GM10266 (cell line): ENCODE measurements at regions not wholly inside any gene's neighbourhood (a gene's known extent, or its start where the extent isn't known, plus 50 kb on each side); places are given as distances from the start of the nearest gene placed in this dataset.

Source experiments
- DNase-seq: peaks from one replicate; pipeline ENCODE4 v3.0.0; 2012; ENCODE audit errors: extremely low spot score
- TF ChIP-seq, protein P1 (sequence below): IDR thresholded peaks from 2 replicates; pipeline ENCODE4 v1.5.1; 2012; ENCODE audit warnings: mild to moderate bottlenecking, low read depth; ENCODE audit not compliant: control insufficient read depth, insufficient read depth; ENCODE audit errors: missing control alignments

DNA sequence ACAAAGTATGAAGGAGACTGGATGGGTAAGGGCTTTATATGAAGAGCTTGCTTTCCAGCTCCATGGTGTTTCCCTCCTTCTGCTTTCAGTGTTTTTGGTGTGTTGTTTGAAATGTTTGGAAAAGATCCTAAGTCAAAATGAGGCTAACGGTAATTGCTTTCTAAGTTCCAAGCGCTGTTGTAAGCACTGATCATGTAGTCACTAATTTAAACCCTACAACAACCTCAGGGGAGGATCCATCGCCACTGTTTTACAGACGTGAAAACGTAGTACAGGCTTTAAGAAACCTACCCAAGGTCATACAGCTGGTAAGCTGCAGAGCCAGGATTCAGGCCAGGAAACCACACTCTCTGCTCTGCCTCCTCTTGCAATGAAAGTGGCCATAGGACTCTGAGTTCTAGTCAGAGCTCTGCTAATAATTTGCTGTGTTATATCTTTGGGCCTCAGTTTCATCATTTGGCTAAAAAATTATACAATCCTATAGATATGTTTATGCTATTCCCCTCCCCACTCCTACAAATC, 102.9 kb upstream of the PGRMC2 start:
- TF ChIP-seq, protein P1, sequence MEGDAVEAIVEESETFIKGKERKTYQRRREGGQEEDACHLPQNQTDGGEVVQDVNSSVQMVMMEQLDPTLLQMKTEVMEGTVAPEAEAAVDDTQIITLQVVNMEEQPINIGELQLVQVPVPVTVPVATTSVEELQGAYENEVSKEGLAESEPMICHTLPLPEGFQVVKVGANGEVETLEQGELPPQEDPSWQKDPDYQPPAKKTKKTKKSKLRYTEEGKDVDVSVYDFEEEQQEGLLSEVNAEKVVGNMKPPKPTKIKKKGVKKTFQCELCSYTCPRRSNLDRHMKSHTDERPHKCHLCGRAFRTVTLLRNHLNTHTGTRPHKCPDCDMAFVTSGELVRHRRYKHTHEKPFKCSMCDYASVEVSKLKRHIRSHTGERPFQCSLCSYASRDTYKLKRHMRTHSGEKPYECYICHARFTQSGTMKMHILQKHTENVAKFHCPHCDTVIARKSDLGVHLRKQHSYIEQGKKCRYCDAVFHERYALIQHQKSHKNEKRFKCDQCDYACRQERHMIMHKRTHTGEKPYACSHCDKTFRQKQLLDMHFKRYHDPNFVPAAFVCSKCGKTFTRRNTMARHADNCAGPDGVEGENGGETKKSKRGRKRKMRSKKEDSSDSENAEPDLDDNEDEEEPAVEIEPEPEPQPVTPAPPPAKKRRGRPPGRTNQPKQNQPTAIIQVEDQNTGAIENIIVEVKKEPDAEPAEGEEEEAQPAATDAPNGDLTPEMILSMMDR, result no peak

DNA sequence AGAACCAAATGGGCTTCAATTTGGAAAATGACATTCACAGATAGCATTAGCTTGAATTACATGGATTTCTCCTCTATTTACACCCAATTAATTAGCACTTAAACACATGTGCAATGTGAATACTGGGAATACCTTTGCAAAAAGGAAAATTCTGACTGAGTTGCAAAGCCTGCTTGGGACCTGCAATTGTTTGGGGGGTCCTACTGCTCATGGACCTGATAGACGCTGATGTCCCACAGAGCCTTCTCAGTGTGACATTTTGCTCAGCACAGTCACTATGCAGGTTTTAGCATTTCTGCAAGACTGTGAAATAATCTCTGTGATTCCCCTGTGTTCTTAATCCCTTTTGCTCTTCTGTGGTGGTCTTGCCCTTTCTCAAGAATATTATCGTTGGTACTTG, 101.2 kb upstream of the PGRMC2 start:
- TF ChIP-seq, protein P1, result no peak

More for the DNA sequence above, 102.9 kb upstream of the PGRMC2 start:
- no peak for DNase-seq

DNA sequence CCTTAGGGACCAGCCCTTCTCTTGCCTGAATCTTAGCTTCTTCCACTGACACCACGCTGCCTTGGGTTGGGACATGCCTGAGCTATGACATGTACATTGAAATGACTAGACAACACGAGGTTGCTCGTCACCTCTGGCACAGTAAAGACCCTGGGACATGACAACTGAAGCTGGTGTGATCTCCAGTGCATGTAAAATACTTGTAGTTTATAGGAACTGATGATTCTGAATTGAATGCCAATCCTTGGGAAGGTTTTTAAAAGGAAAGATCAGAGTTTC, 100.7 kb upstream of the PGRMC2 start:
- TF ChIP-seq, protein P1, result no peak
- no peak for DNase-seq

More for the DNA sequence above, 101.2 kb upstream of the PGRMC2 start:
- no peak for DNase-seq

DNA sequence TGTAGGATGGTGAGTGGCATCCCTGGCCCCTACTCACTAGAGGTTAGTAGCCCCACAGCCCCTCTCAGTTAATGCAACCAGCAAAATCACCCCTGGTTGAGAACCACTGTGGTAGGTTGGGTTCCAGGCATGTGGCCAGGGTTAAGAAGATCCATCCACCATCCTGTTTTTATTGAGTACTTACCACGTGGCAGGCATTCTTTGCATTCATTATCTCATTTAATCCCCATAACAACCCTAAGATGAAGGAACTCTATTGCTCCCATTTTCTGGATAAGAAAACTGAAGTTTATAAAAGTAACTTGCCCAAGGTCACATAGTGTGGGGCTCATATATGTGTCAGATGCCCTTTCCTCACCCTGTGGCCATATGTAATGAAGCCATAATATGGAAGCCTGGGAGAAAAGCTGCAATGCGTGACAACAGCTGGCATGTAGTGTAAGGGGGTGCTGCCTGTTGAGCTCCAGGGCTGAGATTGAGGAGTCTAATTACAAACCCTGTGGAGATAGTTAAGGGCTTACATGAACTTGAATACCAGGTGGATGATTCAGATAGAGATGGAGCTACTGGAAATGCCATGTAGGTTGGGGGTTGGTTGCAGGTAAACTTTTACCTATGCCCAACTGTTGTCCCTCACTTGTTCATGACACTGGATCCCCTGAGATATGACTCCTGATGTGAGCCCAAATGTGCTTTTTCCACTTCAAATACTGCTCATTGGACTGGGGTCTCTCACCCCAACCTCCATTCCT, 100.2 kb upstream of the PGRMC2 start:
- DNase-seq, result no peak
- TF ChIP-seq, protein P1, result no peak

DNA sequence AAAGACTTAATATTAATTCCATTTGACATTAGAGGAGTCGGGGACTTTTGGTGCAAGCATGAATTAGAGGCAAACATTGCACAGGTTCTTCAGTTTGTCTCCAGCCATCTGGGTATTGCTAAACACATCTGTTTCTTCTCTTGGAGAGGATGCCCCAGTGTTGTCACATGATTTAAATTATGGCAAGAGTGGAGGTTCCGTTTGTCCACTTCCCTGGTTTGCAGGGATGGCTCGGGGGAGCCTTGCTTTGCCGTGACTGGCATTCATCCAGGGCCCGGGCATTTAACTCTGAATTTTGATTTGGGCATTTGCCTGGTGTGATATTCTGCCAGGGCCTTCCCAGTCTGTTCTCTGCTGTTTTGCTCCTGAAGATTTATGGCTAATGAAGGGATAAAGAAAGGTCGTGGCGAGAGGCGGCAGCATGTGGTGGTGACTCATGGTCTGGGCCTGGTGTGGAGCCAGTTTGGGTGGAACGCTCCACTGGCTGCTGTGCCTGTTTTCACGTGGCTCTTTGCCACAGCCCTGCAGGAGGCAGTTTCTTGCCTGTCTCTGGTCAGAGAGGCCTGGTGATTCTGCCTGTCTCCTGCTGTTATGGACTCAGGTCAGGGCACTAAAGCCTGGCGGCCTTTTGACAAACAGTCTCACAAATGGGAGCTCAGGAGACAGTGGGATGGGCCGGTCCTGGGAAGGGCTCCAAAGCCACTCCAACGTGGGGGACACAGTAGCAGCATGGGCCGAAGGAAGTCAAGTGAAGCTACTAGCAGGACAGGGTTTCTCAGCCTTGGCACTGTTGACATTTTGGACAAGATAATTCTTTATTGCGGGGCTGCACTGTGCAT, 99.4 kb upstream of the PGRMC2 start:
- TF ChIP-seq, protein P1, result no peak
- DNase-seq, result no peak

DNA sequence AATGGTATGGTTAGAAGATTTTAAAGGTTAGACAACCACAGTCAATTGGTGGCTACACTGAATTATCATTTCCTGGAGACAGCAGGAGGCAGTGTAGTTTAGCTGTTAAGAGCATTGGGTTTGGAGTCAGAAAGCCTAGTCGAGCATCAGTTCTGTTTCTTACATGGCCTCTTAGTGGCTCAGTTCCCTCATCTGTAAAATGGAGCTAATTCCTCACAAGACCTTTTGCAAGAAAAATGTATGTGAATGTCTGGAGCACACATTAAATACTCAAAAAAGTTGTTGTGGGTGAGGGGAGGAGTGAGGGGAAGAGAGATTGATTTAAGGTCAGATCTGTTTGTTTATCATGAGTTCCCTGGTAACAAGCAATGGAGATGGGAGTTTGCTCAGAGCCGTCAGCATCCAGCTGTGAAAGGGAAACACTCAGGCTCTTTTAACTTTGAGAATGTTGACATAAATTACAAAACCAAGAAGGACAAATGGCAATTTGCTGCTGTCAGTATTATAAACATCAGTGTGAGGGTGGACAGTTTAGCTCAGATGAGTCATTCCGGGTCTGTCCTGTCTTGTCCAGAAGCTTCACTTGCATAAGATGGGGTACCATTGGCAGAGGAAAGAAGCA, 98.2 kb upstream of the PGRMC2 start:
- DNase-seq, result no peak
- TF ChIP-seq, protein P1, result peak; percentile 33
